ENCODE measurements at regions not wholly inside any gene's neighbourhood (a gene's known extent, or its start where the extent isn't known, plus 50 kb on each side); places are given as distances from the start of the nearest gene placed in this dataset.

GRCh38 chr3:20564966-20565365, 379.0 kb upstream of the SGO1 start:
- TF ChIP-seq CTCF (IDR thresholded peaks at IDR 0.05) = no peak
- no peak for TF ChIP-seq POLR2A (IDR thresholded peaks at IDR 0.05)

Data from testis (tissue), 2 donors.